ENCODE measurements at regions not wholly inside any gene's neighbourhood (a gene's known extent, or its start where the extent isn't known, plus 50 kb on each side); places are given as distances from the start of the nearest gene placed in this dataset.
A peak's percentile ranks its signal among the peaks of the same experiment; 100 is the strongest.
"Not testable (repeated sequence)": the region's sequence is repeated elsewhere in the genome, so short reads cannot be mapped to it uniquely, and the experiment has no call there.

- DNase-seq (ENCODE audit: low read depth), result no peak
These were observed 191.0 kb upstream of the RGS6 start for GRCh38 chr14:71741241-71741640.

DNA sequence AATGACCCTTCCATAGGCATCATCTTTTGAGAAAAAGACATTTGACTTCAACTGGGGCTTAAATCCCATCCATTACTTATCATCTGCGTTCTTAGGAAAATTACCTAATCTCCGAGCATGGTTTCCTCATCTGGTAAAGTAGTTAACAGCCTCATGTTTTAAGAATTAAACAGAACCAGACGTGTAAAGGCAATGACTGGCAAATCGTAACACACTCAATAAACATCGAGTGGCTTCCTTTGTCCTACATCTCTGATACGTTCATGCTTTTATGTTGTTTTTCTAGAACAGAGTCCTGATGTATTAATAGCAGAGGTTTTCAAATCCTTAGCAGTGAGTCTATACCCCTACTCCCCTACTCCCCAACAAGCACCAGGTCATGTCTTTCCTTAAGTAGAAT is 189.7 kb upstream of the RGS6 start:
- no peak for DNase-seq (ENCODE audit: low read depth)

DNA sequence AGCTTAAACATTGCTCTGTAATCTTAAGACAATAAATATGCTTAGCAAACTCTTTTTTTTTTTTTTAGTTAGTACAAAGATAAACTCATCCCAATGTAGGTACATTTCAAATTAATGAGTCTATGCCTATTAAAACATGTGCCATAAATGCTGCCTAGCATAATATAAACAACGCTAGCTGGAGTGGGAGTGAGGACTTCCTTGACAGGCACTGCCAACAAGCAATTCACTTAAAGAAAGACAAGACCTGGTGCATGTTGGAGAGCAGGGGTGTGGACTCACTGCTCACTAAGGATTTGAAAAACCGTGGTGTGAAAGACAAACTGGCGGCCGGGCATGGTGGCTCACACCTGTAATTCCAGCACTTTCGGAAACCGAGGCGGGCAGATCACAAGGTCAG is 187.2 kb upstream of the RGS6 start:
- no peak for DNase-seq (ENCODE audit: low read depth)

DNA sequence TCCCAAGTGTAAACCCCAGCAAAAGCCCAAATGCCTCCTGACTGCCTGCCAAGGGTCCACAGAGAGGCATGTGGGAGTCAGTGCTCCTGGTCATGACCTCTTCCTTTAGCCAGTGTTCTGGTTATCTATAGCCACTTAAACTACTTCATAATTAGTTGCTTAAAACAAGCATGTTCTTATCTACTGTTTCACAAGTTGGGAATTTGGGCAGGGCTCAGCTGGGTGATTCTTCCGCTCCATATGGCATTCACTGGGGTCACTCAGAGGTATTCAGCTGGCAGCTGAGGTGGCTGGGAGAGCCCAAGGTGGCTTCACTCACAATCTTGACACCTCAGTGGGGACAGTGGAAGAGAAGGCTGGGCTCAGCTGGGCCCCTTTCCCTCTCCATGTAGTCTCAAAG is 184.0 kb upstream of the RGS6 start:
- no peak for DNase-seq (ENCODE audit: low read depth)

DNA sequence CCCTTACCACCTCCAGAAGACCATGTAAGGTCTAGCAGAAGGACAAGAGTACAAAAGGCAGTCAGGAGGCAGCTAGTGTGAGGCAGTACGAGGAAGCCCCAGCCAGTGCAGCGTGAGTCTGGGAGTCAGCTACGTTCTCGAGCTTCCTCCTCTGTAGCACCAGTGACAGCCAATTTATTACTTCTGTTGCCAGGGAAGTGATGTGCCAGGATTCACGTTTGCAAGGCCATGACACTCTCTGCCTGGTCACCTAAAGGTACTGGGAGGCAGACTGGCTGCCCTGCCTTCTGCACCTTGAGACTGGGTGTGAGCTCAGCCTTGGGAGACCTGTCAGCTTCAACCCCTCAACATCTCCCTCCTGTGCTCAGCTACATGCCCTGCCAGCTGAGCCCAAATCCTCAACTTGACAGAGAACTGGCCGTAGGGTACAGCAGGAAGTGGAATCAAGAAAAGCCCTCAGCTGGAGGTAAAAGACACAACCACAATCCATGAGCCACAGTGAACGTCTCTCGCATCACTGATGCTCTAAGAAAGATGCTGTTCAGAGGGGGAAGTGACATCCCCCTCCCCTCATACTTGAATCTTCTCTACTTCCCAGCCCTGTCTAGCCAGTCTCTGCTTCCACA is 182.5 kb upstream of the RGS6 start:
- no peak for DNase-seq (ENCODE audit: low read depth)

DNA sequence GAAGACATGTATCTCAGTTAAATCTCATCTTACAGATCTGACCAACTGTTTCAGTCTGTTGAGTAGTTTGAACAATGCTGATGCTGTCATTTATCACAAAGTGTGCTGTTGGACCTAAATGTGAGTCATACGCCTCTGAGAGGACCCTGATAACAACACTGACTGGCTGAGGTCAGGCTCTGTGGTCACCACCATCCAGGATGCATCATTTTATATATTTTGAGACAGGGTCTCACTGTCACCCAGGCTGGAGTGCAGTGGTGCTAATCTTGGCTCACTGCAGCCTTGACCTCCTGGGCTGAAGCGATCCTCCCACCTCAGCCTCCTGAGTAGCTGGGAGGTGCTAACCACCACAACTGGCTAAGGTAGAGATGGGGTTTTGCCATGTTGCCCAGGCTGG is 181.0 kb upstream of the RGS6 start:
- no peak for DNase-seq (ENCODE audit: low read depth)

GRCh38 chr14:71752111-71752738 is 180.0 kb upstream of the RGS6 start:
- no peak for DNase-seq (ENCODE audit: low read depth)

- DNase-seq (ENCODE audit: low read depth), result peak; percentile 64
These were observed 179.0 kb upstream of the RGS6 start for GRCh38 chr14:71753126-71753830.

DNA sequence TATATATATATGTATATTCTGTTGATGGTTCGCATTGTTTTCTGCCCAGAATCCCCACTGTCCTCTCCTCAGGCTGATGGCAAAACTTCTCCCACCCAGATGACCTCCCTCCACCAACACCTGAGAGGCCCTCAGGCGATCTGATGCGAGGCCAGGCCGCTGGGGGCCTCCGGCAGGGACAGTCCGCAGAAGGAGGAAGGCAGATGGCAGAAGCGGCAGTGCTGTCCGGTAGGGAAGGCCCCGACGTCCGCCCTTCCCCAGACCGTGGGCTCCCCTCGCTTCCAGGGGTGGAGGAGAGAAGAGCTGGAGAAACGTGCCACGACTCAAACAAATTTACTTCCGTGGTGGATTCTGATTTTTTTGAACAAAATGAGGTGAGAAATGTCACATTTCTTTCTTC is 178.3 kb upstream of the RGS6 start:
- no peak for DNase-seq (ENCODE audit: low read depth)

DNA sequence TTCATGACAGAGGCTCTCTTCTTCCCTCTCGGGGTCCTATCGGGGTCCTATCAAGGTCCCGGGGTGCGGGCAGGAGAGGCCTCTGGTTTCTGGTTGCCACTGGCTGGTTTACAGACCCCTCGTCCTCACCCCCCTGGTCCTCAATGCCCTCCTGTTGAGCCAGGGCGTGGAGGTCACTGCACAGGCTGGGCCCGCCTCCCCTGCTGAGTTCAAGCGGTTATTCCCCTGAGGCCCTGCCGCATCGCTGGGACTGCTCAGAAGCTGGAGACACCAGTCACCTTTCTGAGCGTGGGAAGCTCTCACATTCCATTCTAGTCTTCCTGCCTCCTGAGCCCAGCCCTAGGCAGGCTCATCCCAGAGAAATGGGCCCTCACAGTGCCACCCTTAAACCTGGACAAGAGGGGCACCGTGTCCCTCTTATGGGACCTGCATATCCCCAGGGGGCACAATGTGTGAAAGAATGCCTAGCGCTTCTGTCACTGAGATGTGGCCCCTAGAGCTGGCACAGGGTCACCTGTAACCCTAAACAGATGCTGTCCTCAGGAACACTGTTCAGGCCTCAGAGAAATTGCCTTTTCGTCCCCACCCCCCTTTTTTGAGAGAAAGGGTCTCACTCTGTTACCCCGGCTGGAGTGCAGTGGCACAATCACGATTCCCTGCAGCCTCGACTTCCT is 177.7 kb upstream of the RGS6 start:
- peak; percentile 16 for DNase-seq (ENCODE audit: low read depth)

- DNase-seq (ENCODE audit: low read depth), result no peak
These were observed 173.8 kb upstream of the RGS6 start for GRCh38 chr14:71758229-71758951.

DNA sequence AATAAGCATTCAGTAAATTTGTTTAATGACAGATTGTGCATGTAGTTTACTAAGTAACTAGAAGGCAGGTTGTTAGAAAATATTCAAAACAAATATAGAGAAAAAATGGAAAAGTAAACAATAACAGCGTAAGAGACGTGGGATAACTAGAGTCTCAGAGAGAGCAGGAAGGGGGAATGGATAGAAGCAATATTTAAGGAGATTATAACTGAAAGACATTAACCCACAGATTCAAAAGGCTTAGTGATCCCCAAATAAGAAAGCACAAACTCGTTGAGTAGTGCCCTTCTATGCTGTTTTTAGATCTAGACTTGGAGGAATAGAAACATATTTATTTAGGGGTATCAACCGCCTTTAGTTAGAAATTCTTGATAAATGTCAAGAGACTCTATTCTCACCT is 169.7 kb upstream of the RGS6 start:
- DNase-seq (ENCODE audit: low read depth), result no peak

GRCh38 chr14:71764701-71765382 is 167.4 kb upstream of the RGS6 start:
- DNase-seq (ENCODE audit: low read depth), result peak; percentile 22

GRCh38 chr14:71765505-71765904 is 166.7 kb upstream of the RGS6 start:
- no peak for DNase-seq (ENCODE audit: low read depth)

DNA sequence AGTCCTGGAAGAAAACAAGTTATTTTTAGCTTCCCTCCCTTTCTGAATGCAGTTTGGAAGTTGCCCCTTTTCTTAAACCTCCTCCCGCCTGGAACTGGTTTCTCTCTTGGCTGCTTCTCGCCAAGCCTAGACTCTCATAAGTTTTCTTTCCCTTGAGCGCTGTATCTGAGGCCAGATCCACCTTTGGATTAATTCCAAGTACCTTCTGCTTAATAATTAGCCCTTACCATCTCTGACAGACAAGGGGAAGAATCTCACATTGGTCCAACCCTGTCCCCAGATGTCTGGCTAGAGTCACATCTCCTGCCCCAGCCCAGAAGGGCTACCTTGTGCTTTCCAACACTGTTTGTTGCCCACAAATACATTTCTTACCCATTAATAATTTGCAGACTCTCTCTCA is 161.8 kb upstream of the RGS6 start:
- DNase-seq (ENCODE audit: low read depth), result peak; percentile 14

DNA sequence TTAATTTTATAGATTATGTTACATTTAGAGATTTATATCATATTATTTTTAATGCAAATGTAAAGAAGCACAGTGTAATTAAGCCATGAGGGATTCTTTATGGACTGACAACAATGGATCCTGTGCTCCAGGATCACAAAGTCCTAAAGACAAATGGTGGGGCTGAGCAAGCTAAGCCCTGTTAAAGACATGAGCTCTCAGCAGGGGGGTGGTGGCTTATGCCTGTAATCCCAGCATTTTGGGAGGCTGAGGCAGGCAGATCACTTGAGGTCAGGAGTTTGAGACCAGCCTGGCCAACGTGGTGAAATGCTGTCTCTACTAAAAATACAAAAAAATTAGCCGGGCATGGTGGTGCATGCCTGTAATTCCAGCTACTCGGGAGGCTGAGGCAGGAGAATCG is 160.8 kb upstream of the RGS6 start:
- not testable (repeated sequence) for DNase-seq (ENCODE audit: low read depth)

- DNase-seq (ENCODE audit: low read depth), result not testable (repeated sequence)
These were observed 160.2 kb upstream of the RGS6 start for GRCh38 chr14:71771996-71772395.

DNA sequence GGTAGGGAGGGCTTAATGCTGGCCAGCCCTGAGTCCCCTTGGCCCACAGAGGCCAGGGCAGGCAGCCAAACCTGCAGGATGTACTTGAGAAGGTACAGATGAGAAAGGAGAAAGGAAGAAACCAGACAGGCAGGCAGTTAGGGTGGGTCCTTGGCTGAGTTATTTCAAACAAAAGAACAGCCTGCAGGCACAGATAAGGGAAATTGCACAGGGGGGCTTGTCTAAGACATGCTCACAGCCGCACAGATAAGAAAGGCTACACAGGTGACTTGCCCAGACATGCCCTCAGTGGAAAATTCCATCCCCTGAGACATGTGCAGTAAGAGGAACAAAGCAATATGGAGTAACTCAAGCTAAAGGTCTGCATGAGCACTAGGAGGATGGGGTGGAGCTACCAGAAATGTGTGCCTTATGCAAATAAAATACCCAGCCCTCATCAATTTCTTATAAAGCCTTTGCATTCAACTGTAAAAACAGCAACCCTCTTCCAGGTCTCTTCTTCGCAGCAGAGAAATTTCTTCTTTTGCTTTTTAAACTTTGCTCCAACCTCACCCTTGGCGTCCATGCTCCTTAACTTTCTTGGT is 158.2 kb upstream of the RGS6 start:
- DNase-seq (ENCODE audit: low read depth), result no peak

DNA sequence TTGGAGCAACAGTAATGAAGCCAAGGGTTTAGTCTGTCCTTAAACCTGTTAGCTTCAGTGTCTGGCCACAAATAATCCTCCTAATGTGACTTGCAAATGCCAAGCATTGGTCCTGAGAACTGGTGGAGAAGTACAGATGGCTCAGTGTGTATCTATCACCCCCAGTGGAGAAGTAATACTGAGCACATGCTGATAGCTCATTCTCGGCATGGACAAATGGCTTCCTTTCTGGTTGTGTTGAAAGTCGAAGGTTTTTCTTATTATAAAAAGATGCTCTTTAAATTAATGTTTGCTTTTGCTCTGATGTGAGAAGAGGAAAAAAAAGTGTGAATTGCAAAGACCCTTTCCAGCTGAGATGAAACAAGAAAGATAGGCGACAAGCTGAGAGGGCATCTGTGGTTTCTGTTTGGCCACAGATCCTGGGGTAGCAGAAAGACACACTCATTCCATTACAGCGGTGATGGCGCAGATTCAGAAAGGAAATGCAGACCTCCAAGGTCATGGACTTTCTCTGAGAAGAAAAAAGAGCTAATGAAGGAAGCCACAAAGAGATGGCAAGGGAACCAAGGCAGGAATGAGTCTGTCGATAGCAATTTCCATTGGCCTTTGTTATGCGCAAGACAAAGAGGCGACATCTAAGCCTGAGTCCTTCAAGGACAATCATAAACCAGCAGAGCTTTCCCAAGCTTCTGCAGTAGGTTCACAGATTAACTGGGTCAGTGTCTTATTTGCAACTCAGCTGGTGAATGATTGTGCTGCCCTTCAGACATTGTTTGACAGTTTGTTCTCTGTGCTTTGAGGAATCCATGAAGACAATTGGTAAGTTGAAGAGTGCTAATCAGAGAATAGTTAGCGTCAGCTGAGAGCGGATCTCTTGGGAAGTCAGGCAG is 155.5 kb upstream of the RGS6 start:
- DNase-seq (ENCODE audit: low read depth), result peak; percentile 35

GRCh38 chr14:71780075-71780474 is 152.2 kb upstream of the RGS6 start:
- no peak for DNase-seq (ENCODE audit: low read depth)
